ENCODE measurements at regions not wholly inside any gene's neighbourhood (a gene's known extent, or its start where the extent isn't known, plus 50 kb on each side); places are given as distances from the start of the nearest gene placed in this dataset.

GRCh38 chr3:46094506-46094905, 67.2 kb upstream of the XCR1 start:
- Histone ChIP-seq H3K9me3 (no peaks in the 10 kb centered on the region), H3K4me3 (no peak overlapping the region), H3K27ac (peak overlapping the region; percentile 89), H3K27me3 (ENCODE audit: low read depth) (no peaks in the 10 kb centered on the region), H3K4me1 (peaks cover 45% of the 10 kb centered on the region), H3K36me3 (no peaks in the 10 kb centered on the region)
- intact Hi-C loops (cut with DNase I): no loop called here
- DNase-seq (no peak), ATAC-seq (no peak)
- TF ChIP-seq CTCF (IDR thresholded peaks at IDR 0.05): no peak

- Histone ChIP-seq H3K9me3 (no peaks in the 10 kb centered on the region), H3K4me3 (no peak overlapping the region), H3K36me3 (no peaks in the 10 kb centered on the region), H3K27ac (no peak overlapping the region), H3K27me3 (ENCODE audit: low read depth) (no peaks in the 10 kb centered on the region), H3K4me1 (peaks cover 42% of the 10 kb centered on the region)
- no peak for TF ChIP-seq CTCF (IDR thresholded peaks at IDR 0.05)
- intact Hi-C loops (cut with DNase I): no loop called here
- no peak for ATAC-seq
- no peak for DNase-seq
These were observed 66.7 kb upstream of the XCR1 start for GRCh38 chr3:46093966-46094365.

GRCh38 chr3:46093327-46093942, 66.2 kb upstream of the XCR1 start:
- no peaks in the 10 kb centered on the region for H3K27me3 ChIP-seq (ENCODE audit: low read depth)
- no peak for TF ChIP-seq CTCF (IDR thresholded peaks at IDR 0.05)
- no peaks in the 10 kb centered on the region for H3K36me3 ChIP-seq
- intact Hi-C loops (cut with DNase I): no loop called here
- no peak for ATAC-seq
- DNase-seq: no peak
- no peak overlapping the region for H3K4me3 ChIP-seq
- peaks cover 42% of the 10 kb centered on the region for H3K4me1 ChIP-seq
- no peak overlapping the region for H3K27ac ChIP-seq
- H3K9me3 ChIP-seq: no peaks in the 10 kb centered on the region

DNA sequence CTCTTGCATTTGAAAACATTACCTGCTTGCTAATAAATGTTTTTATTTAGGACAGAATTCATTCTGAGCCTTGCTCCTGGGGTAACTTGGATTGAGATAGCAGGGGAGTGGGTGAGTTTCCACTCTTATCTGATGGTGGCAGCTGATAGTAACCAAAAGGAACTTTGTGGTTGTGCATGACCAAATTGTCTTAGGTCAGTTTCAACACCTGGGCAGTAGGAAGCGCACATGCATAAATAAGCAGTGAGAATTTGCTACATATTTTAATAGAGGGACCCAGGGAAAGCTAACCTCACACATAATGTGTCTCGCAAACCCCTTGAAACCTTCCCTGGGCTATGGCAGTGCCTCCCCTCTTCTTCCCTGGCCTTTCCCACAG, 65.4 kb upstream of the XCR1 start:
- ATAC-seq (no peak), DNase-seq (no peak)
- H3K4me3 ChIP-seq: no peak overlapping the region
- TF ChIP-seq CTCF (IDR thresholded peaks at IDR 0.05): no peak
- H3K4me1 ChIP-seq: peaks cover 38% of the 10 kb centered on the region
- H3K36me3 ChIP-seq: no peaks in the 10 kb centered on the region
- no peaks in the 10 kb centered on the region for H3K27me3 ChIP-seq (ENCODE audit: low read depth)
- intact Hi-C loops (cut with DNase I): no loop called here
- H3K9me3 ChIP-seq: no peaks in the 10 kb centered on the region
- no peak overlapping the region for H3K27ac ChIP-seq

- intact Hi-C loops (cut with DNase I): no loop called here
- TF ChIP-seq CTCF (IDR thresholded peaks at IDR 0.05): no peak
- no peaks in the 10 kb centered on the region for H3K36me3 ChIP-seq
These were observed 64.7 kb upstream of the XCR1 start for GRCh38 chr3:46091741-46092701.

More at GRCh38 chr3:46091741-46092701, 64.7 kb upstream of the XCR1 start:
- Histone ChIP-seq H3K27ac (no peak overlapping the region), H3K4me3 (no peak overlapping the region), H3K4me1 (peaks cover 31% of the 10 kb centered on the region), H3K27me3 (ENCODE audit: low read depth) (no peaks in the 10 kb centered on the region), H3K9me3 (no peaks in the 10 kb centered on the region)
- DNase-seq: no peak
- no peak for ATAC-seq

All from lower lobe of right lung (tissue), 2 donors.